ENCODE measurements at regions not wholly inside any gene's neighbourhood (a gene's known extent, or its start where the extent isn't known, plus 50 kb on each side); places are given as distances from the start of the nearest gene placed in this dataset.

DNA sequence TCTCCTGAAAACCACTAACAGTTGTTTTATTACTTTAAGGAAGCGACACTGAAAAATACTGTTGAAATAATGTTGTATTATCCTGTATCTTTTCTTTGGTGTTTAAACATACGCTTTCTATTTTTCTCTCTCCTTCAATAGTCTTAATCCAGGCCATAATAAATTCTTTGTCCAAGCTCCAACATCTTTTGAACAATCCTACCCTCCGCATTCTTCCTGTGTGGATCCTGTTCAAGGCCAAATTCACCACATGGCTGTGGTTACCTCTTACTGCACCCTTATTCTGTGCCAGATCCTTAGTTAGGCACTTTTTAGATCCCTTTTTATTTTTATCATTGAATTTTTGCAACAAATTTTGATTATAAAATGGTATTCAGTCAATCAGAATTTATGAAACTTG is 1691.5 kb downstream of the MAT2B start:
- TF ChIP-seq MEIS1 (CRISPR knock-in tag; IDR thresholded peaks at IDR 0.05; ENCODE audit: borderline replicate concordance): no peak
- TF ChIP-seq ZNF749 (CRISPR knock-in tag; IDR thresholded peaks at IDR 0.05; ENCODE audit: borderline replicate concordance): no peak
- no peak for TF ChIP-seq AKAP8 (CRISPR knock-in tag; IDR thresholded peaks at IDR 0.05)
- TF ChIP-seq TEAD2 (CRISPR knock-in tag; IDR thresholded peaks at IDR 0.05): no peak
- TF ChIP-seq YEATS4 (CRISPR knock-in tag; IDR thresholded peaks at IDR 0.05; ENCODE audit: borderline replicate concordance): no peak
- TF ChIP-seq, protein P1, sequence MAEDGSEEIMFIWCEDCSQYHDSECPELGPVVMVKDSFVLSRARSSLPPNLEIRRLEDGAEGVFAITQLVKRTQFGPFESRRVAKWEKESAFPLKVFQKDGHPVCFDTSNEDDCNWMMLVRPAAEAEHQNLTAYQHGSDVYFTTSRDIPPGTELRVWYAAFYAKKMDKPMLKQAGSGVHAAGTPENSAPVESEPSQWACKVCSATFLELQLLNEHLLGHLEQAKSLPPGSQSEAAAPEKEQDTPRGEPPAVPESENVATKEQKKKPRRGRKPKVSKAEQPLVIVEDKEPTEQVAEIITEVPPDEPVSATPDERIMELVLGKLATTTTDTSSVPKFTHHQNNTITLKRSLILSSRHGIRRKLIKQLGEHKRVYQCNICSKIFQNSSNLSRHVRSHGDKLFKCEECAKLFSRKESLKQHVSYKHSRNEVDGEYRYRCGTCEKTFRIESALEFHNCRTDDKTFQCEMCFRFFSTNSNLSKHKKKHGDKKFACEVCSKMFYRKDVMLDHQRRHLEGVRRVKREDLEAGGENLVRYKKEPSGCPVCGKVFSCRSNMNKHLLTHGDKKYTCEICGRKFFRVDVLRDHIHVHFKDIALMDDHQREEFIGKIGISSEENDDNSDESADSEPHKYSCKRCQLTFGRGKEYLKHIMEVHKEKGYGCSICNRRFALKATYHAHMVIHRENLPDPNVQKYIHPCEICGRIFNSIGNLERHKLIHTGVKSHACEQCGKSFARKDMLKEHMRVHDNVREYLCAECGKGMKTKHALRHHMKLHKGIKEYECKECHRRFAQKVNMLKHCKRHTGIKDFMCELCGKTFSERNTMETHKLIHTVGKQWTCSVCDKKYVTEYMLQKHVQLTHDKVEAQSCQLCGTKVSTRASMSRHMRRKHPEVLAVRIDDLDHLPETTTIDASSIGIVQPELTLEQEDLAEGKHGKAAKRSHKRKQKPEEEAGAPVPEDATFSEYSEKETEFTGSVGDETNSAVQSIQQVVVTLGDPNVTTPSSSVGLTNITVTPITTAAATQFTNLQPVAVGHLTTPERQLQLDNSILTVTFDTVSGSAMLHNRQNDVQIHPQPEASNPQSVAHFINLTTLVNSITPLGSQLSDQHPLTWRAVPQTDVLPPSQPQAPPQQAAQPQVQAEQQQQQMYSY (CRISPR knock-in tag; IDR thresholded peaks at IDR 0.05): no peak
- TF ChIP-seq ARID4A (CRISPR knock-in tag; IDR thresholded peaks at IDR 0.05; ENCODE audit: borderline replicate concordance): no peak
- no peak for TF ChIP-seq ZNF513 (CRISPR knock-in tag; conservative IDR thresholded peaks at IDR 0.05)
- TF ChIP-seq ZNF773 (CRISPR knock-in tag; IDR thresholded peaks at IDR 0.05; ENCODE audit: borderline replicate concordance): no peak
- WGBS (ENCODE audit: low lambda C conversion rate): 16% methylated on average over 3 of the region's 3 CpGs
- FAIRE-seq: no peak
- H3K4me2 ChIP-seq (ENCODE audit: low read depth, low read length): no peak overlapping the region
- in situ Hi-C loops (cut with HindIII; ENCODE audit: extremely low pct_ligation_motif_present, low pct_unique_long_range_greater_than_20kb) (no loop called here), intact Hi-C loops (cut with micrococcal nuclease; ENCODE audit: unreplicated experiment) (no loop called here)
- H3K9me3 ChIP-seq (ENCODE audit: low read length): peaks cover 31% of the 10 kb centered on the region
- no peak overlapping the region for H3K9ac ChIP-seq (ENCODE audit: insufficient read depth, low read depth, low read length)
- no peaks in the 10 kb centered on the region for H4K20me1 ChIP-seq (ENCODE audit: insufficient read depth, low read length)
- ATAC-seq: no peak
- H3K27ac ChIP-seq (ENCODE audit: extremely low read length, insufficient read depth, low read length): no peak overlapping the region
- H3K36me3 ChIP-seq (replicated peaks in 1 of 2; ENCODE audit: control insufficient read depth in 1 of 2, insufficient read depth in 2 of 2, low read length in 2 of 2): no peaks in the 10 kb centered on the region
- BruUV-seq (replicated peaks): no TSS peak
- no peak for DNase-seq (ENCODE audit: low spot score)
- H3K4me3 ChIP-seq (replicated peaks in 1 of 3; ENCODE audit: insufficient read depth in 1 of 3, low read depth in 2 of 3, low read length in 3 of 3): no peak overlapping the region
- ChIA-PET CTCF (ENCODE audit: low intra/inter-chr PET ratio, low total read pairs) (no interaction called here), POLR2A (no interaction called here)
- no peaks in the 10 kb centered on the region for H3K79me2 ChIP-seq (ENCODE audit: insufficient read depth, low read length)
- no peaks in the 10 kb centered on the region for H3K27me3 ChIP-seq (ENCODE audit: control insufficient read depth in 1 of 2, insufficient read depth in 2 of 2, low read length in 2 of 2)
- H3K4me1 ChIP-seq (ENCODE audit: insufficient read depth, low read length): no peaks in the 10 kb centered on the region
- no peak overlapping the region for H2AFZ ChIP-seq (ENCODE audit: low read length)
